DOHH2 (cell line): ENCODE measurements at regions not wholly inside any gene's neighbourhood (a gene's known extent, or its start where the extent isn't known, plus 50 kb on each side); places are given as distances from the start of the nearest gene placed in this dataset.

Experiments used
- CTCF ChIP-seq: fragments of 200-600 bp; sonication (generic); IDR thresholded peaks from one replicate; pipeline ENCODE4 v1.5.1; 2014; ENCODE audit warnings: antibody characterized with exemption, mild to moderate bottlenecking, low read depth, low read length; ENCODE audit not compliant: poor library complexity, severe bottlenecking
- EZH2phosphoT487 ChIP-seq: fragments of 200-600 bp; sonication (generic); IDR thresholded peaks from 2 replicates; pipeline ENCODE4 v1.6.1; 2017; ENCODE audit warnings: borderline replicate concordance, mild to moderate bottlenecking, antibody characterized with exemption, low read length, moderate library complexity, mixed read lengths

GRCh38 chr2:136175868-136176267 lies 57.9 kb upstream of the CXCR4 start:
- TF ChIP-seq CTCF, result no peak
- TF ChIP-seq EZH2phosphoT487, result no peak
